ENCODE measurements at regions not wholly inside any gene's neighbourhood (a gene's known extent, or its start where the extent isn't known, plus 50 kb on each side); places are given as distances from the start of the nearest gene placed in this dataset.
"Not testable (repeated sequence)": the region's sequence is repeated elsewhere in the genome, so short reads cannot be mapped to it uniquely, and the experiment has no call there.

DNA sequence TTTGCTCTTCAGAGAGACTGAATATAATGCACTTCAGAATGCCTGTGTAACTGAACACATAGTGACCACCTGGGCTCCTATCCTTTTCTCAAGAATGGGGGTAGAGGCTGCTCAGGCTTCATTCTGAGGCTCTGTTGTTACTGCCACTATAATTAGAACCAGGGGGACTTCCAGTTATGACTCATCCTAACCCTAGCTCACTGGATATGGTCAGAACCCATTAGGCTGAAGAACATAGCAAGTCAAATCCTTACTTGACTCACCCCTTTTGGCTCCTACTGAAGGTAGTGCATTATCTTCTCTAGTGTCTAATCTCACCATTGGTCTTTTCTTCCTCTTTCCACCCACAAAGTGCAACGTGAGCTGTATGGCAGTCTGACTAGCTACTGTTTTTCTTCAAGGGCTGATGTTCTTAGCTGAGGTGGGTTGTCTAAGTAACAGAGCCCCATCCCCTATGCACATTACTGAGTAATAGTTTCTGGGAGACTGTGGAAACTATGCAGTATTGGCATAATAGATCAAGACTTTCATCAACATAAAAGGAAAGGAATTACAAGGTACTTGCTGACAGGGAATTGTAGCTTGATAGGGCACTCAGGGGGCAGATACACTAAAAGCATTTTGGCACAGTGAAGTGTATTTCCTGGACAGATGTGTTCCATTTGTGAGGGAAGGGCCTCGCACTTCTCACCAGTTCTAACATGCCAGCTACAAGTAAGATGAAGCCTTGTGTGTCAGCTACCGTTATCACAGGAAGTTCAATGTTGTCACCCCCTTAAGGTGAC is 431.0 kb upstream of the MEF2C start:
- peak; percentile 78 for DNase-seq

DNA sequence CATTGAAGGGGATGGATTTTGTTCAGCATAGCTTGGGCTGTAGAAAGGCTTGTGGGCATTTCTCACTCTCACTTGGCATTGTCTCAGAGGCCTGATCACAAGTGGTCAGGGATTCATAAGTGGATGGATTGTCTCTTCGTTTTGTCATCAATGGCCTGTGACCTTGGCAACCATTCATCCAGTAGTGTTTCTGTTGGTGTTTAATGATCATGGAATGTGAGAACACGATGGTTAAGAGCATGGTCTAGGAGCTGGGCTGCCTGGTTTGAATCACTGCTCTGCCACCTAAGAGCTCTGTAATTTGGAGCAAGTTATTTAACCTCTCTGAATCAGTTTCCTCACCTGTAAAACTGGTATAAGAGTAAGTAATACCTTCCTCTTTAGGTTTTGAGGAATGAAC is 430.1 kb upstream of the MEF2C start:
- DNase-seq: peak; percentile 24

DNA sequence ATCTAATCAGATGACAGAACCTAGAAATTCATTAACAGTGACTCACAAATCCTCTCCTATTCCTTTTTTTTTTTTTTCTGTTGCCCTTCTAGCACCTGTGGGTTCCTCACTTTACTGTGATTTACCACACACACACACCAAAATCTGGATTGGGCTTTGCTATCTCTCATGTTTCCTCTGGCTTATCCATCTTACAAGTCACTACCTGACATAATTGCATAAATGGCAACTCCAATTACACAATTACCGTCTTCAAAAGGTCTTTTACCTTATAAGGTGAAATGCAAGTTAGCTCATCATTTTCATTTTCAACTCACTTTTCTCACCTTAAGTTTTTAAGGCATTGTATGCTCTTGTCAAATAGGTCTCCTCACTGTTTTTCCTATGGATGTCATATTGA is 426.3 kb upstream of the MEF2C start:
- no peak for DNase-seq

DNA sequence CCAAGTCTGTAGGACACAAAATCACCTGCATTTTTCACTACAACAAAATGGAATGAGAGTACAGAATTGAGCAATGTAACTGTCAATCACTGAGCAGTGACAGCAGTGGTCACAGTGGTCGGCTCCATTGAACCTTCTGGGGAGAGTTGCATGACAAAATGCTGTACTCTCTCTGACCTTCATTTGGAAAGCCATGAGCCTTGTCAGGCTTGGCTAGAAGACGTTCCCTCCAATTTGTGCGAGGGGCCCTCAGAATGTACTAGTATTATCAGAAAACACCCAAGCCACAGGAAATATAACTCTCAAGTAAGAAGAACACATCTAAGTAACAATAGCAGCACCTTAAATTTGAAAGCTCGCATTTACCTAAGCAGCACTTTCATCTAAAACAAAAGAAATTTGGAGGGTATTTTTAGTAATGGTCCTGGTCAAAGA is 425.6 kb upstream of the MEF2C start:
- DNase-seq: no peak

DNA sequence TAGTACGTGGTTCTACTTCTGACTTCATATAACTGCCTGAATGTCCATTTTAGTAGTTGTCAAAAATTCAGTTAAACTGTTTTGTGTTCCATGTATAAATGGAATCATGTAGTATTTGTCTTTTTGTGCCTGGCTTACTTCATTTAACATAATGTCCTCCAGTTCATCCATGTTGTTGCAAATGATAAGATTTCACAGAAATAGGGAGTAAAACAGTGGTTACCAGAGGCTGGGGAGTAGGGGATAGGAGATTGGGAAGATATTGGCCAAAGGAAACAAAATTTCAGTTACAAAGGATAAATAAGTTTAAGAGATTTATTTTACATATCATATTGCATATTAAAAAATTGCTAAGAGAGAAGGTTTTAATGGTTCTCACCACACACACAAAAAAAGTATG is 425.0 kb upstream of the MEF2C start:
- DNase-seq: no peak

DNA sequence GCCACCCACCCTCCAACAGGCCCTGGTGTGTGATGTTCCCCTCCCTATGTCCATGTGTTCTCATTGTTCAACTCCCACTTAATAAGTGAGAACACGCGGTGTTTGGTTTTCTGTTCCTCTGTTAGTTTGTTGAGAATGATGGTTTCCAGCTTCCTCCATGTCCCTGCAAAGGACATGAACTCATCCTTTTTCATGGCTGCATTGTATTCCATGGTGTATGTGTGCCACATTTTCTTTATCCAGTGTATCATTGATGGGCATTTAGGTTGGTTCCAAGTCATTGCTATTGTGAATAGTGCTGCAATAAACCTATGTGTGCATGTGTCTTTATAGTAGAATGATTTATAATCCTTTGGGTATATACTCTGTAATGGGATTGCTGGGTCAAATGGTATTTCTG is 424.2 kb upstream of the MEF2C start:
- DNase-seq: not testable (repeated sequence)

DNA sequence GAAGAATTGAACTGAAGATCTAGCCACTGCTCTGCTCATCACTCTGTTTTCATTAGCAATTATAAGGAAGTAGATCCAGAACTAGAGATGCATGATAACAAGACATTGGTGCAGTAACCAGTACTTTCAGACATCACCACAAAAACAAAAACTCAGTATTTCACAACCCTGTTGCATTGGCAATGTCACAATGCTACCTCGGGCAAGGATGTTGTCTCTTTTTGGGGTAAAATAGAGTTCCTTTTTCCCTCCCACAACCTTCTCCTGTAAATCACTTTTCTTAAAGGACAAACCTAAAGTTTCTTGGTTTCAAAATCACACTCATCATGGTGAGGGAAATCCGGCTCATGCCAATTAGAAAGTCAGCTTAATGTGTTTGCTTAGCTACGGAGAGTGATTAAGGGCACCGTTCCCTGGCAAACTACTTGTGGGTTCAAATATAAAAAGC is 420.1 kb upstream of the MEF2C start:
- DNase-seq: no peak

DNA sequence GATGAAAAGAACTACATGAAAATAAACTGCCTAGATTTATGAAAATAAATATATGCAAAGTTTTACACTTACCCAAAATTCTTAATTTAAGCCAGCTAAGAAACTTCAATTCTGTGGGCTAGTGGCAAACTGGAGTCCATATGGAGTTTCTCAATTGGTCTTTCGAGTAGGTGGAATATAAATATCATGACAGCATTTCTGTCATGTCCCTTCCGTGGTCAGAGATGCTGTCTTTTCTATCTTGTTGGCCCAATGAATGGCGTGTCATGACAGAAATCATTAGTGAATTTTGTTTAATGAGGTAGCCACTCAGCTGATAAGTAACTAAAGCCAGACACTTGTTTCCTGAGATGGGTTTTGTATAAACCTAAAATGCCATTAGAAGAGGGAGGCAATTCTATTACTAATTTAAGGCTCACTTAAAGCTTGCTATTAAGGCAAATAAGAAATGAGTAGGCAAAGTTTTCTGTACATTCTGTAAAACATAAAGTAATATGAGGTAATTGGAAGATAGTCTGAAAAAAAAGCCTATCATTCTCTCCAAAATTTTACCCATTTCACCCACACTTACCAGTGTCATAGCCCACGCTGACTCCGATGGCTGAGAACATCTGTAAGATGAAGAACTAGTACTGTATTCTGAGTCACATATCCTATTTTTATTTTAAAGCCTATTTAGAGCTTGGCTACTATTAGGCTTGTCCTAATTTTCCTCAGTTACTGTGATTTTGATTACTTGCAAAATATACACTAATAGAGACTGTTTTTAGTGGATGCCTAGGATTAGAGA is 419.3 kb upstream of the MEF2C start:
- no peak for DNase-seq

DNA sequence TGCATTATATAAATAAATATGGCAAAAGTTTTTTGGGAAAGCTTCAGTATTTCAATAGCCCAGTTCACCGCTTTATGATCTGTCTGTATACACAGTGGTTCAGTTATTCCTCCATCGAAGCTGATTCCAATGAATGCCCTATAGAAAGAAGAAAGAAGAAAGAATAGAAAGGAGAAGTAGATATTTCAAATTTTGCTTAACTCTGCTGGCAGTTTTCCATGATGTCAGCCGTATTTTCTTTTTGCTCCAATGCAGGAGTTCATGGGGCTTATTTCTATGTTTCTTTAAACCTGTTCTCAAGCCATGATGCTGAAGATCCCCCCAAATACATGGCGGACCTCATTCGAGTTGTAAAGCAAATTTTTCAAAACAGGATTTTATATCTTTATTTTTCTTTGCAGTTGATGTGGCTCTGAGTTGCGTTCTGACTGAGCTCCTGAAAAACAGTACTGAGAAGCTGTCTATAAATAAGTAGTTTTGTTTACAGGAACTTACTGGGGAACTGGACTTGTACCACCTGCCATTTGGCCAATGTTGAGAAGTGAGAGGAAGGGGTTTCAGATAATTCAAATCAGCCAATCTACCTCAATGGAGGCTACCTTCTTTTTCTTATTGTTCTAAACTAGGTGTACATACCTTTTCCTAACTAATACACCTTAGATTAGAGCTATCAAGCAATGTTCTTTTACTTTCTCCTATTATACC is 418.5 kb upstream of the MEF2C start:
- DNase-seq: no peak

DNA sequence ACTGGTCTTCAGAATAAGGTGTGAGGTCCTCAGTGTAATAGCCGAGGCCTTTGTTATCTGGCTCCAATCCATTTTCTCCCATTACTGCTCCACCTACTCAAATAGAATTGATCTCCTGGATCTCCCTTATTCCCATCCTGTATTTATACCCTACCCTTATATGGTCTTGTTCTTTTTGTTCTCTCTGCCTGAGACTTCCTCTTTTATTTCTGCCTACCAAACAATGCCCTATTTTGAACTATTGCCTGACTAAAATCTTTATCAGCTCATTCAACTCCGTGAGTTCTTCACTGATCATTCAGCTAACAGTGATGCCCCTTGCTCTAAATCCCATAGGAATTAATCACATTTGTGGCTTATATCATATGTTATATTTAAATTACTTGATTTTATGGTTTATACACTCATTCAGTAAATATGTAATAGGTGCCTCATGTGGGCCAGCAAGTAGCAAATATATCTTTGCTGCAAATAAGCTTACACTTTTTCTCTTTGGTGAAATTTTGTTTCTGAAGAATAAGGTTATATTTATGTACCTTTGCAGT is 417.5 kb upstream of the MEF2C start:
- no peak for DNase-seq

DNA sequence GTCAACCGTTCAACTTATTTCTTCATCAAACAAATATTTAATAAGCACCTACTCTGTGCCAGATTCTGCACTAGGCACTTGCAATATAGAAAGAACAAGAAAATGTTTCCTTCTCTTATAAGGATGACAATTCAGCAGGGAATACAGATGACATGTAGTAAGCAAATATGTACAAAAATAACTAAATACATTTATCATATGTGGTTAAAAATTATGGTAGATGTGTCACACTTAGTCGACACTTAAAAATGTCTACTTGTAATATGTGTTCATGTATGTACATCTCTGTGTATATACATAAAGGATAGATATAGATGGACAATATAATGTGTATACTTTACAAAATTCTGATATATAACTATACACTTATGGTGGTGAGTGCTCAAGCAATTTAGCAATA is 417.0 kb upstream of the MEF2C start:
- DNase-seq: no peak

DNA sequence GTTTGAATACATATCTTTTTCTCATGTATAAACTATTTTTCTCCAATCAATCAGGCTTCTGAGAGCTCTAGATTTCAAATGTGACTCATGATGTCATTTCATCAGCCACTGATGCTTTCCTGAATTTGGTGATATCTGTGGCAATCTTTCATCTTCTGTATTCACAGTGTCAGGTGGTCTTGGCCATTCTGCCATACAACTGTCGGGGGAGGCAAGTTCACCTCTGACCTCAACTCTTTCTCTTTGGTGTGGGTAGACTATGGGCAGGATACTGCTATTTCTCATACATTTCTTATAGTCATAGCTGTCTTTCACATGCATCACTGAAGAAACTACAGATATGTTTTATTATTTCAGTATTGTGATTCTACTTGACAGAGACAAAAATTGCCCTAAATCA is 414.1 kb upstream of the MEF2C start:
- DNase-seq: no peak

DNA sequence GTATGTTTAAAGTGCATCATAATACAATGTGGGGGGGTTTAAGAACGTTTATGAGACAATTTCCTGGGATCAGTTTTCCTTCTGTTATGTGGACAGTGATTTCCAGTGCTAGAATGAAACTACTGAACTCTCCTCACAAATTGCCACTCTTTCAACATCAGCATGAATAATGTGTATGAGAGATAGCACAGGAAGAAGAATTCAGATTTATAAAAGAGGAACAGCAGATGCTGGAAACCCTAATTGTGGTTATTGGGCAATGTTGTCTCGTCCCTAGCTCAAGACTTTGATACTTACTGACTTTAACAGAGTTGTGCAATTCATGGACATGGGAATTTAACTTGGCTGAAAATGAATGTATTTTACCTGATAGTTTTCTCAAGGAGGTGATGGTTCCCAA is 410.8 kb upstream of the MEF2C start:
- no peak for DNase-seq

DNA sequence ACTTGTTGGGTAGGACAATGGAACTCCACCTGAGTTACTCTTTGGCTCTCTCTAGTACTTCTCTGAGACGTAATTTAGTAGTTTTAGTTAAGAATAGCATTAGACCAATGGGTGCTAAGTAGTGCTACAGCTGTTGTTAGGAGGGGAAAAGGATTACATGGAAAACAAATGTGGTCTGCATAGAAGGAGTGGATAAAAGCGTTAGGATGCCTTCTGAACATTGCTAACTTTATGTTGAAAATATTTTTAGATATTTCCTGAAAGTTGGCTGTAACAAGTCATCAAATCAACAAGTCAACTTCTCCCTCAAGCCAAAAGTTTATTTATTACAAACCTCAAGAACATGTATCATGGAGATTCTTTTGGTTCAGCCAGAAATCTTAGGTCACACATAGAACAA is 409.5 kb upstream of the MEF2C start:
- no peak for DNase-seq

DNA sequence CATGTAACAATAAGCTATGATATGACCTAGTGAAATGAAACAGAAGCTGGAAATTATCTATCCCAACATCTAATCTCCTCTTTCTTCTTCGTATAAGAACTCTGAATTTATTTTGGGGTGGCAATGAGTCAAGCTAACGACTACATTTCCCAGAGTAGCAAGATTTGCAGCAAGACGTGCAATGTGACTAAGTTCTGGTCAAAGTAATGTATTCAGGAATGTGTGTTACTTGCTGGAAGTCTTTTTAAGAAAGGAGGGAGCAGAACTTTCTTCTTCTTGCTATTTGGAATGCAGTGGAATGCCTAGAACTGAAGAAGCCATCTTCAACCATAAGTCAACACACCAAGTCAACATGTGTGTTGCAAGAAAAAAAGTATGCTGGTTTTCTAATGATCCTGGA is 406.6 kb upstream of the MEF2C start:
- DNase-seq: no peak

DNA sequence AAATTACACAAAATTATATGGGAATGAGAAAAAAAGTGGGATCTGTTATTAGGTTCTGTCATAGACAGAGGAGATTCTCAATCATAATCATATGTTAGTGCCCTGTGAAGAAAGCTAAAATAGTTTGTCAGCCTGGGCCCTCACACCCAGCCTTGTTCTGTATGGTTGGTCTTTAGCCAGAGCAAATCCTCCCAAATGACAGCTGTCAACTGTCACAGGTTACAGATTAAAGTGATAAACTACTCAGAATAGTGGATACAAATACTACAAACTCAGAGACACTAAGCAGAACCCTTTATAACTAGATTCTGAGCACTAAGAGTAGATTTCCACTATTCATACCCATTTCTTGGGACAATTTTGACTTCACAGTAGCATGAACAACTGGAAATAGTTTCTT is 405.0 kb upstream of the MEF2C start:
- DNase-seq: no peak

DNA sequence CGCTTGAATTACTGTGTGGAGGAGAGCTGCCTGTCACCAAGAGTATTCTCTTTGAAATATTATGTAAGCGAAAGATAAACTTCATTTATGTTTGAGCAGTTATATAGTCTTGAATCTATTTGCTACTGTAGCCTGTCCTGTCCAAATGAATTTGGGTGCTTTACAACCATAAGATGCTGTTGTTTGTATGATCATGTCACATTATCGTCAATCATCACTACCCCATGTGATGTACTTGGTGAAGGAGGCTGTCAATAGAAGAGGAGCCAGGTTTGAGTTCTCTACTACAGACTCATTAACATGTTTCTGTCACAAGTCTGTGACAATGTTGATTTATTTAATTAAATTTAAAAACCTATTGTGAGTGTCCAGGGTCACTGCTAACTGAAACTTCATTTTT is 403.3 kb upstream of the MEF2C start:
- no peak for DNase-seq

DNA sequence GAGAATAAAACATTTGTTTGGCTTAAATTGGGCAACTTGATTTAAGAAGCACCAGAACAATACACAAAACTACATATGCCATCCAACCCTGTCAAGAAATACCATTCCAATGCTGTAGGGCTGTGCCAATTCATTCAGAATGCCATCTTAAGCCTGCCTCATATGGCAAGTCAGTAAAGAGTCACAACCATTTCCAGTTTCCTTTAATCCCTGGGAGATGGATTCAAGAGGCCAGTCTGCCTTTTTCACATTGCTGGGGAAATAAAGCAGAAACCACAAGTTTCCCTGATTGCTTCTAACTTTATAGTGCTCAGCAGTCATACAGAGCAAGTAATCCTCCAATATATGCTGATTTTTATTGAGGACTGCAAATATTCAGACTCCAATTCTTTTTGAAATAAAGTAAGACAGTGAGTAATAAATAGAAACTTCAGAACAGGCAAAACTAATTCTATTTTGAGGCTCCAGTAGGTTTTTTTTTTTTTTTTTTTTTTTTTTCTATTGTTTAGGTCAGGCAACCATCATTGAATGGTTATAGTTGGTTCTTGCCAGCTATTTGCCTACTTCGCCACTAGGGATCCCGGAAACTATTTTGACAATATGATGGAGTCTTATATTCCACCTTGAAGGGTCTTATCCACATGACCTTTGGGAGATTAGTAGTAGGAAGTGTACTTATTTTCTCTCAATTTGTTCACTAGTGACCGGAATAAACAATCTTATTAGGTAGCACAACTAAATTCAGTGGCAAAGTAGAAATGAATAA is 400.9 kb upstream of the MEF2C start:
- DNase-seq: no peak

DNA sequence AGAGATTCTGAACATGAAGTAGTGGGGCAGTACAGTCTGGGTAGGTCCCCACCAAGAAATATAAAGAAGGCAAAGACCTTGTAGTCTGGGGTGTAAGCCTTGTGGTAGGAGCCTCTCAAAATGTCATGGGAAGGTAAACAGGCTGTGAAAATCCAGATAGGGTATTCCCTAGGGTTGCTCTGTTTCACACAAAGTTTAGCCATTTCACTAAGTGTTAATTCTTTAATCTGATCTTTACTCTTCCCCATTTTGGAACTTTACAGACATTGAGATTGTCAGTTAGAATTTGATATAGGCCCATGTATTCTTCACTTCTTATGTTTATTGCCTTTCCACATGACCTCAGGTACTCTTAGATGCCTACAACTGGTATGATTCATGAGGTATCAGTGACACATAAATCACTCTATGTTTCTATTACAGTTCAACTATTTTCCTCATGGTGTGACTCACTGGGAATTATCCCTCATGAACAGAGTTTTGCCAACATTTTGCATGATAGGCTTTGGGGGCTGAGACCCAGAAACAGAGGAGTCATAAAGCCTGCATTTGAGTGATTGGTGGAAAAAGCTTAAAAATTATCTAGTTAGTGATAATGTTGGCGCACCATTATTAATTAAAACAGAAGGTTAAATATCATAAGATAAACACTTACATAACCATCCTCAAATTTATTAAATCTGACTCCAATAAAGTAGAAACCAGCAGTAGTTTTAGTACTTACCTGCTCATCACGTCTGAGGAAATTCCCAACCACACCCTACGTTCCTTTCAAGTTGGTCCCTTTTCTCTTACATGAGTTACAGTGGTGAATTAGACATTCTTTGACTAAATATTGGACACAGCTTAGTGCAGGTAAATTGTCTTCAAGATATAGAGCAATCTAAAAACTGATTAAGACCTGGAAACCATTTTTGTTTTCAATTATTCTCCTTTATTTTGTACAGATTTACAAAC is 399.8 kb upstream of the MEF2C start:
- DNase-seq: no peak

DNA sequence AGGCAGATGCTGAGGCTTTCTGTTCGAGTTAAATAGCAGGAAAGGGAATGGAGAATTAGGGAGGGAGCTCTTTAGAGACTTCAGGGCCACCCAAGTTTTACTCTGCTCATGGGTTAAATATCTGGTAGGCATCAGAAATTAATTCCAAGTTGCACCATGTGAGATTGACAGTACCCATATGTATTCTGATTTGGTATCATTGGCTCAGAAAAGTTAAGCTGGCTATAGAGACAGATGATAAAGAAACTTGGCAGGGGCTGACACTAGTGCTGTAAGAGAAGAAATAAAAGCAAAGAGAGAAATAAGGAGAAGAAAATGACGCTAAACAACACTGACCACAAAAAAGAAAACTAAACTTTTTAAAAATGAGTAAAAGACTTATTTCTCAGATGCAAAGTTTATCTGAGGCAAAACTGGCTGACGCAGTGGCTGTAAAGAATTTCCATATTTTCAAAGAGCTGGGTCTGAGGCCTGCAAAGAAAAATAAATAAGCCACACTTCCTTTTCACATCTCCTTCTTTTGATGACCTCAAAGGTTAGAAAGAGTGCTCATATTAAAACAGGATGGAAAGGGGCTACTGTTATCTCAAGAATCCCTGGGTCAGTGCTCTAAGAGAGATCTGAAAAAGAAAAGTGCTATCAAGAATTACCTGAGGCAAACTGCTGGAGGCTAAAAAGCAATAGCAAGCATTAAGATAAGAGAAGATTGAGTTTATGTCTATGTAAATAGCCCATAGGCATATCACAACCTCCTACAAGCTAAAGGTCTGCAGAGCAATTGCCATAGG is 399.0 kb upstream of the MEF2C start:
- DNase-seq: no peak

DNA sequence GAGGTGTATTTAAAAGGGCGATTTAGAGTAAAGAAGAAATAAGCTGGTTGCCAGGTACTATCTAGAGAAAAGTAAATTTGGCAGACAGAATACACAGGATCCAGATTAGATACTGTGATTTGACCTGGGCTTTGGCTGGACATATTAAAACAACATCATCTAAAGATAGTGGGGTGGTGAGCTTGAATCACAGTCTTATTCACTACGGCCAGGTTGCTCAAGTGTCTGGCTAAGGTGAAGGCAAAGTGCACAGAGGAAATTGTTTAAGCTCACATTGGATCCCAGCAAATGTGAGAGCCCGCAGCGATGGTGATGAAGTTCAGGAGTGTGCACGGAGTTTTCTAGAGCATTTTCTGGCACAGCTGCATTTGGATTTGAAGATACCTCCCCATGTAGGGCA is 398.2 kb upstream of the MEF2C start:
- DNase-seq: no peak

Measured in activated CD4-positive, alpha-beta T cell treated with anti-CD3 and anti-CD28 coated beads, Interleukin-2, Interleukin-6, amounts not matched to agents 100 ng/mL and 50 ng/mL, durations not matched to agents 16 hours and 8 hours (primary cell).